ENCODE measurements at regions not wholly inside any gene's neighbourhood (a gene's known extent, or its start where the extent isn't known, plus 50 kb on each side); places are given as distances from the start of the nearest gene placed in this dataset.

- H3K4me2 ChIP-seq (ENCODE audit: low read length) = peak overlapping the region; percentile 62
- H4K20me1 ChIP-seq (ENCODE audit: low read length) = no peaks in the 10 kb centered on the region
- no peaks in the 10 kb centered on the region for H3K27me3 ChIP-seq (ENCODE audit: low read length)
- H3K4me3 ChIP-seq (ENCODE audit: low read length) = no peak overlapping the region
- peaks cover 48% of the 10 kb centered on the region for H3K4me1 ChIP-seq (ENCODE audit: insufficient read depth, low read length)
- intact Hi-C loops (cut with micrococcal nuclease) = loop anchor here (2.0 to 5.0 kb wide), 4 partner anchors 33 to 579 kb away; no protein-coding TSS in a partner anchor
- no peaks in the 10 kb centered on the region for H3K79me2 ChIP-seq (ENCODE audit: low read length)
- no peak overlapping the region for H3K9ac ChIP-seq (ENCODE audit: low read length)
- peak; percentile 22 for ATAC-seq
- no peak for DNase-seq
- no peaks in the 10 kb centered on the region for H3F3A ChIP-seq (ENCODE audit: low read length, unreplicated experiment)
- ChIA-PET CTCF (no interaction called here), POLR2A (ENCODE audit: unreplicated experiment) (interaction anchor here (0.5 to 0.7 kb wide), 3 partner anchors 19 to 436 kb away, joined by 3 to 7 read pairs (median 3); no protein-coding TSS in a partner anchor)
- no peaks in the 10 kb centered on the region for H3K9me2 ChIP-seq (replicated peaks; ENCODE audit: low read length)
- peak overlapping the region; percentile 12; the same call in 1 of the 2 replicates for H3K27ac ChIP-seq (ENCODE audit: low read length)
- H2AFZ ChIP-seq (ENCODE audit: low read length) = no peak overlapping the region
- no peaks in the 10 kb centered on the region for H3K9me3 ChIP-seq (ENCODE audit: low read length)
- no TSS peak for BruUV-seq (replicated peaks)
- H3K36me3 ChIP-seq (ENCODE audit: low read depth, low read length) = no peaks in the 10 kb centered on the region
- TF ChIP-seq EZH2 (IDR thresholded peaks at IDR 0.05; ENCODE audit: low read length, unreplicated experiment) (no peak), EZH2phosphoT487 (IDR thresholded peaks at IDR 0.05; ENCODE audit: borderline replicate concordance, low read length) (no peak), CTCF (conservative IDR thresholded peaks at IDR 0.05; ENCODE audit: low read depth, low read length) (no peak)
These were observed 438.2 kb downstream of the ARHGEF28 start for GRCh38 chr5:74064225-74064624.

DNA sequence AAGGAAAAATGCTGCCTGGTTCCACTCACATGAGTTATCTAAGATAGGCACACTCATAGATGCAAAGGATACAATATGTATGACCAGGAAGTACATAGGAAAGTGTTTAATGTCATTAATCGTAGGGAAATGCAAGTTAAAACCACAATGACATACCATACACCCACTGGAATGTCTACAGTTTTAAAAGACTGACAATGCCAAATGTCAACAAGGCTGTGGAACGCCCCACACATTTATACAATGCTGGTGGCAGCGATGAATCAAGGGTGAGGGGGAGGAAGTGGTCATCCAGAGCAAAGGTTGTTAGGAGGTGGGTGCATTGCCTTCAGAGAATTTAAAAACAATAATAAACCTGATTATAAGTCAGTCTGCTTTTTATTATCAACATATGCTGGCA is 437.8 kb downstream of the ARHGEF28 start:
- Histone ChIP-seq H3K36me3 (ENCODE audit: low read depth, low read length) (no peaks in the 10 kb centered on the region), H2AFZ (ENCODE audit: low read length) (no peak overlapping the region), H3K27me3 (ENCODE audit: low read length) (no peaks in the 10 kb centered on the region), H3K4me3 (ENCODE audit: low read length) (no peak overlapping the region), H3K79me2 (ENCODE audit: low read length) (no peaks in the 10 kb centered on the region), H3K27ac (ENCODE audit: low read length) (peak overlapping the region; percentile 55), H3K4me2 (ENCODE audit: low read length) (peak overlapping the region; percentile 62), H3K9me3 (ENCODE audit: low read length) (no peaks in the 10 kb centered on the region), H3K9me2 (replicated peaks; ENCODE audit: low read length) (no peaks in the 10 kb centered on the region), H3K4me1 (ENCODE audit: insufficient read depth, low read length) (peaks cover 45% of the 10 kb centered on the region), H4K20me1 (ENCODE audit: low read length) (no peaks in the 10 kb centered on the region), H3K9ac (ENCODE audit: low read length) (no peak overlapping the region), H3F3A (ENCODE audit: low read length, unreplicated experiment) (no peaks in the 10 kb centered on the region)
- peak; percentile 95 for ATAC-seq
- DNase-seq = peak; percentile 90
- TF ChIP-seq EZH2phosphoT487 (IDR thresholded peaks at IDR 0.05; ENCODE audit: borderline replicate concordance, low read length) (no peak), EZH2 (IDR thresholded peaks at IDR 0.05; ENCODE audit: low read length, unreplicated experiment) (no peak), CTCF (conservative IDR thresholded peaks at IDR 0.05; ENCODE audit: low read depth, low read length) (no peak)
- BruUV-seq (replicated peaks) = no TSS peak
- CTCF ChIA-PET = no interaction called here
- intact Hi-C loops (cut with micrococcal nuclease) = loop anchor here (2.0 to 5.0 kb wide), 4 partner anchors 33 to 579 kb away; no protein-coding TSS in a partner anchor
- POLR2A ChIA-PET (ENCODE audit: unreplicated experiment) = interaction anchor here (0.5 to 0.7 kb wide), 3 partner anchors 18 to 436 kb away, joined by 3 to 7 read pairs (median 3); no protein-coding TSS in a partner anchor

GRCh38 chr5:74063346-74063745 is 437.4 kb downstream of the ARHGEF28 start:
- H3K27me3 ChIP-seq (ENCODE audit: low read length) = no peaks in the 10 kb centered on the region
- ChIA-PET CTCF (no interaction called here), POLR2A (ENCODE audit: unreplicated experiment) (no interaction called here)
- H4K20me1 ChIP-seq (ENCODE audit: low read length) = no peaks in the 10 kb centered on the region
- peak overlapping the region; percentile 34; the same call in 1 of the 2 replicates for H3K4me2 ChIP-seq (ENCODE audit: low read length)
- H2AFZ ChIP-seq (ENCODE audit: low read length) = no peak overlapping the region
- H3K36me3 ChIP-seq (ENCODE audit: low read depth, low read length) = no peaks in the 10 kb centered on the region
- H3K9me2 ChIP-seq (replicated peaks; ENCODE audit: low read length) = no peaks in the 10 kb centered on the region
- TF ChIP-seq EZH2phosphoT487 (IDR thresholded peaks at IDR 0.05; ENCODE audit: borderline replicate concordance, low read length) (no peak), EZH2 (IDR thresholded peaks at IDR 0.05; ENCODE audit: low read length, unreplicated experiment) (no peak), CTCF (conservative IDR thresholded peaks at IDR 0.05; ENCODE audit: low read depth, low read length) (no peak)
- ATAC-seq (no peak), DNase-seq (no peak)
- no peak overlapping the region for H3K9ac ChIP-seq (ENCODE audit: low read length)
- BruUV-seq (replicated peaks) = no TSS peak
- no peaks in the 10 kb centered on the region for H3F3A ChIP-seq (ENCODE audit: low read length, unreplicated experiment)
- intact Hi-C loops (cut with micrococcal nuclease) = loop anchor here (5.0 kb wide), 3 partner anchors 34 to 179 kb away; no protein-coding TSS in a partner anchor
- H3K4me3 ChIP-seq (ENCODE audit: low read length) = no peak overlapping the region
- H3K4me1 ChIP-seq (ENCODE audit: insufficient read depth, low read length) = peaks cover 40% of the 10 kb centered on the region
- no peaks in the 10 kb centered on the region for H3K79me2 ChIP-seq (ENCODE audit: low read length)
- peak overlapping the region; percentile 55 for H3K27ac ChIP-seq (ENCODE audit: low read length)
- no peaks in the 10 kb centered on the region for H3K9me3 ChIP-seq (ENCODE audit: low read length)
